ENCODE measurements at regions not wholly inside any gene's neighbourhood (a gene's known extent, or its start where the extent isn't known, plus 50 kb on each side); places are given as distances from the start of the nearest gene placed in this dataset.

DNA sequence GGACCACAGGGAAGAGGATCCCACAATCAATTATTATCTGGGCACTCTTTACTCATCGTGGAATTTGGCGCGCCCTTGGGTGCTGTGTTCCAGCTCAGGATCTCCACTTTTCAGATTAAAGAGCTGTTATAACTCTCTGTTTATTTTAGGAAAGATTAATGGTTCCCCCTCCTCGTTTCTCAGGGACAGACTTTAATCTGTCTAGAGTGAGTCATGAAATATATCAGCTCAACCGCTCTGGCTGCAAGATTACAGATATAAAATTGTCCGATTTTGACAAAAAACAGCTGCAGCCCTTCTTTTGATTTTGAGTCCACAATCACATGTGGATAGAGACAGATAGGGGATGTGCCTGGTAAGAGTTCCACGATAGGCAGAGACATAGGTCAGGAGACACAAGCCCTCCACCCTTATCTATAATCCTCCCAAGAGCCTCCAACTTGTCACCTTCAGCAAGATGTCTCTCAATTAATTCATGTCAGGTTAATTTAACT is 77.6 kb upstream of the ANKRD55 start:
- H3K9me3 ChIP-seq, result no peaks in the 10 kb centered on the region
- peaks cover 6 to 7% of the 10 kb centered on the region in 2 donors for H3K4me1 ChIP-seq
- H3K27me3 ChIP-seq, result no peaks in the 10 kb centered on the region
- no peak overlapping the region for H3K4me3 ChIP-seq
- TF ChIP-seq, protein P1, sequence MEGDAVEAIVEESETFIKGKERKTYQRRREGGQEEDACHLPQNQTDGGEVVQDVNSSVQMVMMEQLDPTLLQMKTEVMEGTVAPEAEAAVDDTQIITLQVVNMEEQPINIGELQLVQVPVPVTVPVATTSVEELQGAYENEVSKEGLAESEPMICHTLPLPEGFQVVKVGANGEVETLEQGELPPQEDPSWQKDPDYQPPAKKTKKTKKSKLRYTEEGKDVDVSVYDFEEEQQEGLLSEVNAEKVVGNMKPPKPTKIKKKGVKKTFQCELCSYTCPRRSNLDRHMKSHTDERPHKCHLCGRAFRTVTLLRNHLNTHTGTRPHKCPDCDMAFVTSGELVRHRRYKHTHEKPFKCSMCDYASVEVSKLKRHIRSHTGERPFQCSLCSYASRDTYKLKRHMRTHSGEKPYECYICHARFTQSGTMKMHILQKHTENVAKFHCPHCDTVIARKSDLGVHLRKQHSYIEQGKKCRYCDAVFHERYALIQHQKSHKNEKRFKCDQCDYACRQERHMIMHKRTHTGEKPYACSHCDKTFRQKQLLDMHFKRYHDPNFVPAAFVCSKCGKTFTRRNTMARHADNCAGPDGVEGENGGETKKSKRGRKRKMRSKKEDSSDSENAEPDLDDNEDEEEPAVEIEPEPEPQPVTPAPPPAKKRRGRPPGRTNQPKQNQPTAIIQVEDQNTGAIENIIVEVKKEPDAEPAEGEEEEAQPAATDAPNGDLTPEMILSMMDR (IDR thresholded peaks at IDR 0.05), result no peak
- no peak for TF ChIP-seq POLR2A (IDR thresholded peaks at IDR 0.05)
- H3K36me3 ChIP-seq, result no peaks in the 10 kb centered on the region
- intact Hi-C loops (cut with DNase I; ENCODE audit: low total_unique reads), result no loop called here
- DNase-seq, result peak; percentile 38 to 43
- H3K27ac ChIP-seq, result peak overlapping the region; percentile 21 to 38

DNA sequence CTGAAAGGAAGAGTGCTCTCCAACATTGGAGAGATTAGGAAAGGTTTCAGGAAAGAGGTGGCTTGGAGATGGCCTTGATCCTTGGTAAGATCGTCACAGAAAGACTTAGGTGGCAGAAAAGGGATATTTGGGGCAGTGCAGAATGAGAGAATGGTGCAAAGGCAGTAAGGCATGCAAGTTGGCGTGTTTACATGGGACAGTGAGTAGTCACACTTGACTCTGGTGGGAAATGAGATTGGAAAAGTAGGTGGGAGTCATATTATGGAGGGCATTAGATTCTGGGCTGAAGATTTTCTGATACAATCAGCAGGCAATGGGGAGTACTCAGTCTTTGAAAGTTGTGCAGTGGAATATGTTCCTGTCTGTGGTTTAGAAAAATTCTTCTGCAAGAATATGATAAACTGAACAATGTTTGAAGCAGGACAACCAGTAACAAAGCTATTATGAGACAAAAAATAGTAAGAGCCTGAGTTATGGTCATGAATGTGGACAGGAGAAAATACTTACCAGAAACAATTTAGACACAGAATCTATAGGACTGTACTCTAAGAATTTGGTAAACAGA is 76.2 kb upstream of the ANKRD55 start:
- intact Hi-C loops (cut with DNase I; ENCODE audit: low total_unique reads), result no loop called here
- DNase-seq, result no peak
- Histone ChIP-seq H3K27ac (no peak overlapping the region), H3K4me1 (peaks cover 6 to 7% of the 10 kb centered on the region in 2 donors), H3K27me3 (no peaks in the 10 kb centered on the region), H3K36me3 (no peaks in the 10 kb centered on the region), H3K9me3 (no peaks in the 10 kb centered on the region), H3K4me3 (no peak overlapping the region)
- TF ChIP-seq, protein P1 (IDR thresholded peaks at IDR 0.05), result no peak
- TF ChIP-seq POLR2A (IDR thresholded peaks at IDR 0.05), result no peak

DNA sequence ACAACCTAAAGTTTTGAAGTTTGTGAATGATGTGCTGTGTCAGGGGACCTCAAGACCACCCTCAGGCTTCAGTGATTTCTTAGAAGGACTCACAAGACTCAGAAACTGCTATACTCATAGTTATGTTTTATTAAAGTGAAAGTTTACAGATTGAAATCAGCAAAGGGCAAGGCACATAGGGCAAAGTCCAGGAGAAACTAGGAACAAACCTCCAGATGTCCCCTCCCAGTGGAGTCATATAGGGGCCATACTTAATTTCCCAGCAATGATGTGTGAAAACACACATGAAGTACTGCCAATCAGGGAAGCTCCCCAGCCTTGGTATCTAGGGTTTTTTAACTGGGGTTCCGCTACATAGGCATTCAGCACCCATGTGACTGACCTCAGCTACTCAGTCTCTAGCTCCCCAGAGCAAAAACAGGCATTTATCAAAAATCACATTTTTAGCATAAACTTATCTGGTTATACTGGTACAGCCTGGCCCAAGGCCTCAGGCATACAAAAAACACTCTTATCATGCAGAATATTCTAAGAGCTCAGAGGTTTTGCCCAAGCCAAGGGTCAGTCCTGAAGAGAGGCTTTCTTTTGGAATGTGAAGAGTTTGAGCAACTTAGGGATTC is 74.7 kb upstream of the ANKRD55 start:
- no peaks in the 10 kb centered on the region for H3K27me3 ChIP-seq
- no peaks in the 10 kb centered on the region for H3K36me3 ChIP-seq
- TF ChIP-seq, protein P1 (IDR thresholded peaks at IDR 0.05), result no peak
- no peak for TF ChIP-seq POLR2A (IDR thresholded peaks at IDR 0.05)
- no peaks in the 10 kb centered on the region for H3K9me3 ChIP-seq
- peaks cover 6 to 7% of the 10 kb centered on the region in 2 donors for H3K4me1 ChIP-seq
- H3K27ac ChIP-seq, result no peak overlapping the region
- intact Hi-C loops (cut with DNase I; ENCODE audit: low total_unique reads), result no loop called here
- DNase-seq, result no peak
- H3K4me3 ChIP-seq, result no peak overlapping the region

DNA sequence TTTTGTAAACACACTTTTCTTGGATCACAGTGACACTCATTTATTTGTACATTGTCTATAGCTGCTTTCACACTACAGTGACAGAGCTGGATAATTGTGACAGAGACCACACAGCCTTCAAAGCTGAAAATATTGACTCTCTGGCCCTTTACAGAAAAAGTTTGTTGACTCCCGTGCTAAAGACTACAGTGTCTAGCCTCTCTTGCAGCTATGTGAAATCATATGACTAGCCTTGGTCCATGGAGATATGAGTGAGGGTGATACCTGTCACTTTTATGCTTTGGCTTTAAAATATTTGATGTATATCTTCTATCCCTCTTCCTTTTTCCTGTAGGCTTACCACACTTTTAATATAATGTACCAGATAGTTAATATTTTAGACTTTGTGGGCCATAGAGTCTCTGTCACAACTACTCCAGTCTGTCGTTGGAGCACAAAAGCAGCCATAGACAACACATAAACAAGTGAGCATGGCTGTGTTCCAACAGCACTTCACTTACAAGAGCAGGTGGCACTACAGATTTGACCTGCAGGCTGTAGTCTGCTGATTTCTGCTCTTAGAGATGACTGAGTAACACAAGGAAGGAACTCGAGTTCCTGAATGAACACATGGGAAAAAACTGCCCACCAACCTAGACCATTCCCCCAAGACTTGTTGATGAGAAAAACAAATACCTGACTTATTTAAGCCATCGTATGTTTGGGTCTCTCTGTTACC is 73.5 kb upstream of the ANKRD55 start:
- Histone ChIP-seq H3K4me3 (no peak overlapping the region), H3K27ac (no peak overlapping the region), H3K36me3 (no peaks in the 10 kb centered on the region), H3K27me3 (no peaks in the 10 kb centered on the region), H3K4me1 (peaks cover 2 to 6% of the 10 kb centered on the region in 2 donors), H3K9me3 (no peaks in the 10 kb centered on the region)
- DNase-seq, result no peak
- intact Hi-C loops (cut with DNase I; ENCODE audit: low total_unique reads), result no loop called here
- TF ChIP-seq, protein P1 (IDR thresholded peaks at IDR 0.05), result no peak
- no peak for TF ChIP-seq POLR2A (IDR thresholded peaks at IDR 0.05)

Data from uterus (tissue), 3 donors.